NT2/D1 (cell line): ENCODE measurements at regions not wholly inside any gene's neighbourhood (a gene's known extent, or its start where the extent isn't known, plus 50 kb on each side); places are given as distances from the start of the nearest gene placed in this dataset.

Source experiments
- DNase-seq: peaks from one replicate; pipeline ENCODE4 v3.0.0-alpha.2; 2011; ENCODE audit warnings: low read depth, low spot score
- H3K27me3 ChIP-seq: 2 replicates; pipeline ENCODE4 v1.6.0; 2011; ENCODE audit warnings: mild to moderate bottlenecking; ENCODE audit not compliant: insufficient read length, insufficient read depth
- H3K36me3 ChIP-seq: 2 replicates; pipeline ENCODE4 v1.6.1; 2011; ENCODE audit warnings: mild to moderate bottlenecking, low read length, mixed read lengths; ENCODE audit not compliant: insufficient read depth, insufficient read length
- H3K4me1 ChIP-seq: 2 replicates; pipeline ENCODE4 v1.5.1; 2011; ENCODE audit not compliant: insufficient read depth, insufficient read length
- H3K4me3 ChIP-seq: 2 replicates; pipeline ENCODE4 v1.5.1; 2011; ENCODE audit warnings: low read depth; ENCODE audit not compliant: insufficient read length
- H3K9ac ChIP-seq: 2 replicates; pipeline ENCODE4 v1.6.0; 2011; ENCODE audit warnings: low read depth; ENCODE audit not compliant: insufficient read length
- H3K9me3 ChIP-seq: 2 replicates; pipeline ENCODE4 v1.5.1; 2011; ENCODE audit warnings: mild to moderate bottlenecking, low read length; ENCODE audit not compliant: insufficient read depth
- SUZ12 ChIP-seq: IDR thresholded peaks from 2 replicates; pipeline ENCODE4 v1.6.1; 2011; ENCODE audit not compliant: insufficient read length, insufficient read depth; ENCODE audit errors: extremely low read depth
- YY1 ChIP-seq: IDR thresholded peaks from 2 replicates; pipeline ENCODE4 v1.6.1; 2011; ENCODE audit not compliant: insufficient read length, insufficient read depth
- ZNF274 ChIP-seq: IDR thresholded peaks from 2 replicates; pipeline ENCODE4 v1.6.1; 2011; ENCODE audit warnings: mild to moderate bottlenecking, low read depth, low read length

DNA sequence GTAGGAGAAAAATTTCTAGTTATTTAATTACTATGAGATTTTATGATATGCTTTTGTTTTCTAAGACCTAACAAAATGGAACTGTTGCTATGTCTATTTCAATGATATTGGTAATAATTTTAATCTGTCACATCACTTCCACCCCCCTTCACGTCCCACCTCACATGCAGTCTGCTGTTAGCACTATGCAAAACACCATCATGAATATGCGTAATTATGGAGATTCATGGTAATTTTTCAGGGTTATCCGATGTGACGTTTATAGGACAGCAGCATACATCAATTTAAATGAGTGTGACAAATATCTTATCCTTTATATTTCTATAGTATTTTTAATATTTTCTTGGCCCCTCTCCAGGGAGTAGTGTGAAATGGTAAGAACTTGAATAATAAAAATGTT, 283.8 kb upstream of the TMEM161B start:
- Histone ChIP-seq H3K36me3 (no peaks in the 10 kb centered on the region), H3K9me3 (no peaks in the 10 kb centered on the region), H3K9ac (no peak overlapping the region), H3K4me3 (no peak overlapping the region), H3K4me1 (no peaks in the 10 kb centered on the region), H3K27me3 (no peaks in the 10 kb centered on the region)
- no peak for TF ChIP-seq ZNF274
- no peak for TF ChIP-seq YY1
- no peak for TF ChIP-seq SUZ12
- DNase-seq, result no peak

DNA sequence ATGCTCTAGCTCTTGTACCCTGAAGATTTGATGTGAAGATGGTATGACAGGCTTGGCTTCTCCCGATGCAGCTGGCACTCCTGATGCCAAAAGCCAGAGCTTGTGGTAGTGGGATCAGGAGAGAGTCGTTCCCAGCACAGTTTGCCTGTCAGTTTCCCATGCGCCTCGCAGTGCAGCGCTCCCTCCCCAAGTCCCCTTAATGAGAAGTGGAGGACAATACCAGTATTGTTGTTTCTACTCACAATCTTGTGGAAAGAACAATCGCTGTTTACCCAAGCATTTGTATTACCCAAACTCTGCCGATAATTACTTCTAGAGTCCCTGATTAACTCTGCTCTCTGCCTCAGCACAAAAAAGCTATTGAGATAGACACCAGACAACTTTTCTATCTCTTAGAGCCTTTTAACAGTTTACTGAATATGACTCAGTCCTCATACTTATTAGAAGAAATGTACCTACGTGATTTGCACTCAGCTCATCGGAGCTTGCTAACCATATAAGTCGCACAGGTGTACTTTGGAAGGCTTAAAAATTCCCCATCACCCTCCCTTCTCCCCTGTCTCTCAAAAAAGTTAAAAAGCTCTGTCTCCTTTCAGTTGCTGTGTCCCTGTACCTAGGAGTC, 283.2 kb upstream of the TMEM161B start:
- no peak for DNase-seq
- no peaks in the 10 kb centered on the region for H3K36me3 ChIP-seq
- no peaks in the 10 kb centered on the region for H3K27me3 ChIP-seq
- H3K9ac ChIP-seq, result no peak overlapping the region
- no peaks in the 10 kb centered on the region for H3K9me3 ChIP-seq
- H3K4me3 ChIP-seq, result no peak overlapping the region
- no peaks in the 10 kb centered on the region for H3K4me1 ChIP-seq
- TF ChIP-seq SUZ12, result no peak

DNA sequence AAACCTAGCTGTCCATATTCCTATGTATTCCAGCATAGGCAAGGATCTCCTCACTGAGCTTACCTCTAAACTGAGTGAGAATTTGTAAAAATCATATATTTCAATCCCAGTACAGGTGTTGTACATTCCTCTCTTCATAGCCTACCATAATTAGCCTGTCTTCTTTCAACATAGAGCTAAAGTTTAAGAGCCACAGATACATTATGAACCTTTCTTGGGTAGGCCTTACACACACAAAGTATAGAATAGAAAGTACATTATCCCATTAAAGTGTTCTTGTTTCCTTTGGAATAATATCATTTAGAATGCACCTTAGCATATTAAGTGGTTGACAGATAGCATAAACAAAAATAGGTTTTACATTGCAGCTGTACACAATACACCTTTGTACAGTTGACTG, 282.1 kb upstream of the TMEM161B start:
- Histone ChIP-seq H3K9ac (no peak overlapping the region), H3K9me3 (no peaks in the 10 kb centered on the region), H3K4me3 (no peak overlapping the region), H3K4me1 (no peaks in the 10 kb centered on the region), H3K27me3 (no peaks in the 10 kb centered on the region), H3K36me3 (no peaks in the 10 kb centered on the region)
- TF ChIP-seq YY1, result no peak
- no peak for TF ChIP-seq ZNF274
- TF ChIP-seq SUZ12, result no peak
- DNase-seq, result no peak

DNA sequence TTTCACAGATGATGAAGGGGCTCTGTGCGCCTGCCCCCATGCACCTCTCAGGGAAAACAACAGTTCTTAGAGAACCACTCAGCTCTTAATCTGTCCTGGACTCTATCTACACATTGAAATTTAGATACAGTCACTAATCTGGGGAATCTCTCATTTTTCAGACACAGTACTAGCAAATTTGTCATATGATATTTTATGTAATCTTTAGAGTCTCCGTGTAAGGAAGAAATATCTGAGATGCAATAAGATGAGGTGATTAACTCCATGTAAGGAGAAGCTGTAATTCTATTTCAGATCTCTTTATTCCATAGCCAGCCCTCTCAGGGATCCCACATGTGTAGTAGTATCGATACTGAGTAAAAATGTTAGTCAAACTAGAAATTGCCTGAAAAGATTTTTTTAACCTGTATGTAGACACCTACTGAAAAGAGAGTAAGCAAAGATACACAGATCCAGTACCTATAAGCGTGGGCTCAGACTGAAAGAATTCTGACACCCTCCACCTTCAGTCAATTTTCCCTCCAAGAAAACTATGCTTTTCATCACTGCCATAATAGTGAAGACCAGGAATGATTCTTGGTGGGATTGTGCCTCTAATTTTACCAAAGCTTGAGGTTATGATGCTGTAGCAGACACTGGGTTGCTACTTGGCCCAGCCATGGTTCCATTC, 279.6 kb upstream of the TMEM161B start:
- H3K27me3 ChIP-seq, result no peaks in the 10 kb centered on the region
- no peak overlapping the region for H3K9ac ChIP-seq
- H3K9me3 ChIP-seq, result no peaks in the 10 kb centered on the region
- no peak for DNase-seq
- no peak overlapping the region for H3K4me3 ChIP-seq
- TF ChIP-seq SUZ12 (no peak), YY1 (no peak), ZNF274 (no peak)
- no peaks in the 10 kb centered on the region for H3K36me3 ChIP-seq
- no peaks in the 10 kb centered on the region for H3K4me1 ChIP-seq

DNA sequence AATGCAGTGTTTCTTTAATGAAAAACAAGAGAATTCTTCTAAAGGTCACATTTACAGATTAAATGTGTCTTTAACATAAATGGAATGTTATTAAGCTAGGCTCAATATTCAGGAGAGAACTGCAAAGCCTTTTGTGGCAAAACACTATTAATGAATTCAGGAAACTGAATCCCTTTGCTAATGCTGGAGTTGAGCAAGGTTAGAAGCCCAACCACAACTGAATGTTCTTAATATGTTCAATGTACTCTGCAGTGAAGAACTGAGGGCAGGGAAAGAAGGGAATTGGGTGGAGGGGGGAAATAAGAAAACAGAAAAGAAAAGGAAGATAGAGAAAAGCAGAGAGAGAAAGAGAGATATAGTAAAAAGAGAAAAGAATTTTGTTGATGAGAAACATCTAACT, 276.7 kb upstream of the TMEM161B start:
- TF ChIP-seq YY1 (no peak), SUZ12 (no peak), ZNF274 (no peak)
- no peak overlapping the region for H3K4me3 ChIP-seq
- no peak for DNase-seq
- H3K9ac ChIP-seq, result no peak overlapping the region
- no peaks in the 10 kb centered on the region for H3K27me3 ChIP-seq
- H3K36me3 ChIP-seq, result no peaks in the 10 kb centered on the region
- no peaks in the 10 kb centered on the region for H3K4me1 ChIP-seq
- no peaks in the 10 kb centered on the region for H3K9me3 ChIP-seq

DNA sequence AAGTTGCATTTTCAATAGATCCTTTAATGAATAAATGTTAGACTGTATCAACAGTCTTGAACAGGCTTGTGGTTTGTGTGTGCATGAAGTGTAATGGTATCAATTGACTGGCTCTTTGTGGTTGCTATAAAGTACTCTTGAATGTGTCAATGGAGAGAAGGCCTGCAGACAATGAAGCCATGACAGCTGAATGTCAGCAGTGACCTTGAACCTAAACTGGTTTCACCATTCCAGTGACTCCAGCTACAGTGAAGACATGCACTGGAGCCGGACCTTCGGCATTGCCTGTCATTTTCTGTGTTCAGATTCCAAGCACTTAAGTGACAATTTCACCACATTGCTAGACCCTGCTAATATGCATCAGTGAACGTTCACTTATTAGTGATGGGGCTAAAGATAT, 276.0 kb upstream of the TMEM161B start:
- no peak for TF ChIP-seq SUZ12
- TF ChIP-seq ZNF274, result no peak
- no peak for TF ChIP-seq YY1
- H3K9me3 ChIP-seq, result no peaks in the 10 kb centered on the region
- no peaks in the 10 kb centered on the region for H3K4me1 ChIP-seq
- H3K4me3 ChIP-seq, result no peak overlapping the region
- H3K36me3 ChIP-seq, result no peaks in the 10 kb centered on the region
- H3K9ac ChIP-seq, result no peak overlapping the region
- H3K27me3 ChIP-seq, result no peaks in the 10 kb centered on the region
- DNase-seq, result no peak

DNA sequence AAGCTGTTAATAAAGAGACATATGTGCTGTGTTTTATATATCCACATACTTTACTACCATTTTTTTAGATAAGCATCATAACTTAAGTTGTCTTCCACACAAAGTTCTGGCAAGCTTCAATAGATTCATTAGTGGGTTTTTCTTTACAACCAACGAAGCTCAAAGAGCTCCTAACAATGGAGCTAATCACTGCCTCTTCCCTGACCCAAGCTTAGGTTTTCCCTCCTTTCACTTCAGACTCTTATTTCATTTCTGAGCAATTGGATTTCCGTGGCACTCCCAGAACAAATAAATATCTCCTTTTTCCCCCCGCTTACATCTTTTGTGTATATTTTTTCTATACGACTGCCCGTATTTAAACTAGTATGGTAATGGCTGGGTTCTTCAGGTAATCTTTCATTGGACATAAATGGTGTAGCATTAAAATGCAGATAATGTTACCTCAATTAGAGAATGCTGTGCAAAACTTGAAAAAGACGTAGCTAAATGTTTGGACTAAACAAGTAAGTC, 275.5 kb upstream of the TMEM161B start:
- no peak for DNase-seq
- H3K4me1 ChIP-seq, result no peaks in the 10 kb centered on the region

More for the DNA sequence above, 275.5 kb upstream of the TMEM161B start:
- no peak overlapping the region for H3K9ac ChIP-seq
- H3K36me3 ChIP-seq, result no peaks in the 10 kb centered on the region
- H3K4me3 ChIP-seq, result no peak overlapping the region
- TF ChIP-seq ZNF274, result no peak
- TF ChIP-seq YY1, result no peak
- TF ChIP-seq SUZ12, result no peak
- no peaks in the 10 kb centered on the region for H3K27me3 ChIP-seq
- no peaks in the 10 kb centered on the region for H3K9me3 ChIP-seq
